ENCODE measurements at regions not wholly inside any gene's neighbourhood (a gene's known extent, or its start where the extent isn't known, plus 50 kb on each side); places are given as distances from the start of the nearest gene placed in this dataset.

- Histone ChIP-seq H3K9me3 (peaks cover 6% of the 10 kb centered on the region), H3K36me3 (ENCODE audit: insufficient read depth in 1 of 2, low read depth in 1 of 2) (no peaks in the 10 kb centered on the region), H3K4me3 (no peak overlapping the region), H3K27ac (no peak overlapping the region), H3K27me3 (ENCODE audit: insufficient read depth in 3 of 3, low read length in 2 of 3) (no peaks in the 10 kb centered on the region), H3K4me1 (no peaks in the 10 kb centered on the region)
- 74 to 76% (median 75%) methylated on average over 1 of the region's 1 CpG for WGBS, 3 donors
- ATAC-seq = no peak
- TF ChIP-seq CTCF (IDR thresholded peaks at IDR 0.05) = no peak
- DNase-seq = no peak
- intact Hi-C loops (cut with DNase I) = no loop called here
These were observed 1034.2 kb downstream of the SORCS3 start for GRCh38 chr10:105675333-105675732.

- H3K36me3 ChIP-seq (ENCODE audit: insufficient read depth in 1 of 2, low read depth in 1 of 2) = no peaks in the 10 kb centered on the region
- H3K4me1 ChIP-seq = no peaks in the 10 kb centered on the region
- H3K27ac ChIP-seq = no peak overlapping the region
- DNase-seq (no peak), ATAC-seq (no peak)
- TF ChIP-seq CTCF (IDR thresholded peaks at IDR 0.05) = no peak
- peaks cover 6% of the 10 kb centered on the region for H3K9me3 ChIP-seq
- intact Hi-C loops (cut with DNase I) = no loop called here
- 81 to 88% (median 87%) methylated on average over 5 of the region's 5 CpGs for WGBS, 3 donors
- H3K27me3 ChIP-seq (ENCODE audit: insufficient read depth in 3 of 3, low read length in 2 of 3) = no peaks in the 10 kb centered on the region
- H3K4me3 ChIP-seq = no peak overlapping the region
These were observed 1033.4 kb downstream of the SORCS3 start for GRCh38 chr10:105674448-105674847.

- DNase-seq (no peak), ATAC-seq (no peak)
- H3K9me3 ChIP-seq = no peaks in the 10 kb centered on the region
- no peak overlapping the region for H3K27ac ChIP-seq
- no peak for TF ChIP-seq CTCF (IDR thresholded peaks at IDR 0.05)
- 50 to 62% (median 57%) methylated on average over 4 of the region's 4 CpGs for WGBS, 3 donors
- H3K27me3 ChIP-seq (ENCODE audit: insufficient read depth in 3 of 3, low read length in 2 of 3) = no peaks in the 10 kb centered on the region
- no peak overlapping the region for H3K4me3 ChIP-seq
- intact Hi-C loops (cut with DNase I) = no loop called here
- H3K4me1 ChIP-seq = no peaks in the 10 kb centered on the region
- no peaks in the 10 kb centered on the region for H3K36me3 ChIP-seq (ENCODE audit: insufficient read depth in 1 of 2, low read depth in 1 of 2)
These were observed 1017.6 kb downstream of the SORCS3 start for GRCh38 chr10:105658696-105659095.

GRCh38 chr10:105656856-105657255, 1015.8 kb downstream of the SORCS3 start:
- Histone ChIP-seq H3K36me3 (ENCODE audit: insufficient read depth in 1 of 2, low read depth in 1 of 2) (no peaks in the 10 kb centered on the region), H3K27ac (no peak overlapping the region), H3K9me3 (no peaks in the 10 kb centered on the region), H3K27me3 (ENCODE audit: insufficient read depth in 3 of 3, low read length in 2 of 3) (no peaks in the 10 kb centered on the region), H3K4me1 (no peaks in the 10 kb centered on the region), H3K4me3 (no peak overlapping the region)
- no peak for ATAC-seq
- intact Hi-C loops (cut with DNase I) = no loop called here
- DNase-seq = no peak
- no peak for TF ChIP-seq CTCF (IDR thresholded peaks at IDR 0.05)

- Histone ChIP-seq H3K4me1 (no peaks in the 10 kb centered on the region), H3K4me3 (no peak overlapping the region), H3K27me3 (ENCODE audit: insufficient read depth in 3 of 3, low read length in 2 of 3) (no peaks in the 10 kb centered on the region), H3K27ac (no peak overlapping the region), H3K9me3 (no peaks in the 10 kb centered on the region), H3K36me3 (ENCODE audit: insufficient read depth in 1 of 2, low read depth in 1 of 2) (no peaks in the 10 kb centered on the region)
- no peak for TF ChIP-seq CTCF (IDR thresholded peaks at IDR 0.05)
- DNase-seq = no peak
- WGBS, 3 donors = 46 to 58% (median 51%) methylated on average over 3 of the region's 3 CpGs
- no peak for ATAC-seq
- intact Hi-C loops (cut with DNase I) = no loop called here
These were observed 1009.2 kb downstream of the SORCS3 start for GRCh38 chr10:105650306-105650705.

All from psoas muscle (tissue), 7 donors.